Right lobe of liver (tissue), 6 donors: ENCODE measurements at regions not wholly inside any gene's neighbourhood (a gene's known extent, or its start where the extent isn't known, plus 50 kb on each side); places are given as distances from the start of the nearest gene placed in this dataset.

Experiments used
- ATAC-seq, 4 donors: fragments of 200-7000 bp; cut with Tn5 transposase; one replicate each; pipeline ENCODE4 v1.9.1; 2020; ENCODE audit warnings: mild to moderate bottlenecking in 4 of 4, moderate library complexity in 4 of 4
- DNase-seq, 3 donors: peaks; one replicate each; pipeline ENCODE4 v3.0.0-alpha.2; 2020
- H3K27ac ChIP-seq, 3 donors: fragments of 200-600 bp; one replicate each; pipeline ENCODE4 v1.8.0; 2022
- H3K27me3 ChIP-seq, 2 donors: fragments of 200-600 bp; one replicate each; pipeline ENCODE4 v1.8.0; 2022
- H3K36me3 ChIP-seq, 4 donors: fragments of 200-600 bp; sonication (generic) in 1 of 4; one replicate each; pipeline versions ENCODE4 v1.5.1 to v1.8.0; 2017 to 2022; ENCODE audit warnings: control low read depth in 1 of 4
- H3K4me1 ChIP-seq, 4 donors: fragments of 200-600 bp; sonication (generic) in 1 of 4; one replicate each; pipeline versions ENCODE4 v1.5.1 to v1.8.0; 2017 to 2022; ENCODE audit warnings: control low read depth in 1 of 4
- H3K4me3 ChIP-seq, 3 donors: fragments of 200-600 bp; one replicate each; pipeline ENCODE4 v1.8.0; 2022
- H3K9me3 ChIP-seq, 4 donors: fragments of 200-600 bp; sonication (generic) in 1 of 4; one replicate each; pipeline versions ENCODE4 v1.5.1 to v1.8.0; 2017 to 2022; ENCODE audit warnings: control low read depth in 1 of 4
- CTCF ChIP-seq, 4 donors: fragments of 200-600 bp in 3 of 4; fragments of 450-650 bp in 1 of 4; IDR thresholded peaks; one replicate each; pipeline versions ENCODE4 v1.5.1 to v1.8.0; 2016 to 2022; ENCODE audit warnings: antibody characterized with exemption in 4 of 4, mild to moderate bottlenecking in 2 of 4
- POLR2A ChIP-seq: fragments of 450-650 bp; IDR thresholded peaks from one replicate; pipeline ENCODE4 v1.6.1; 2017; ENCODE audit warnings: antibody characterized with exemption, mild to moderate bottlenecking
- WGBS: methylation state at CpG from one replicate; pipeline ENCODE4 v1.1.6; 2018; ENCODE audit warnings: low coverage, low lambda C conversion rate; ENCODE audit not compliant: insufficient coverage; ENCODE audit errors: missing lambda C conversion rate; 5-methylcytosine and 5-hydroxymethylcytosine counted together
- intact Hi-C, 2 donors: fragments of 100-400 bp; cut with DNase I; formaldehyde crosslinking; loops; one replicate each; pipeline versions ENCODE4 v1.11.2 to v1.14.1; 2022
- donor health status: DM: no; HTN: yes; CAD: no.
- donor health status: DM: no; HTN: no; CAD: no.
- donor health status: DM: no; HTN: no; CAD: no.
- donor health status: DM: no; HTN: yes; CAD: no.
- donor health status: DM: no; HTN: yes; CAD: no.

DNA sequence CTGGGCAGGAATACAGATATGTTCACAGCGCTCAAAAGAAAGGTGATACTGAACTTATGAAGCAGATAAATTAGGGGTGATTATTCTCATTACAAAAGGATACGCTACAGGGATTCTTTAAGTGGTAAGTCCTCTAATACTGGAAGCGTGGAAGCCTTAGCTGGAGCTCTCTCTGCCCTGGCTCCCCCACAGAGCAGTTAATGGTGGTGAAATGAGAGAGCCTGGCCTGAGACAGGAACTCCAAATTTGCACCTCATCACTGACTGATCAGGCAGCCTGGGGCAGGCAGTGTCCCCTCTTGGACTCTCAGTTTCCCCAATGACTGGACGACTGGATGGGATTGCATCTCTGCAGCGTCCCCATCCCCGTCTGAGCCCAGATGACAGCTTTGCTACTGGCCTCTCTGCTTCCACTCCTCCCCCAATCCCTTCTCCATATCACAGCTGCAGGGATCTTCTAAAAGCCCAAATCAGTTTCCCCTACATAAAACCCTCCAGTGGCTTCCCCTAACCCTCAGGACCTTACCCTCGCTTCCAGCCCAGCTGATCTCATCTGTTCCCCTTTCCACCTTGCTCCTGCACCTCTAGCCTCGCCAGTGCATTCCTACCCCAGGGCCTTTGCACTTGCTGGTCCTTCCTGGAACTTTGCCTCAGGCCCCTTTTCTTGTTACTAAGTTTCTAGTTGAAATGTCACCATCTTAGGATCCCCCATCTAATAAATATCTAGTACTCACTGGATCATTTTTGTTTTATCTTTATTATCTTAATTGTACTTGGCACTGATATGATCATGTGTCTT, 171.7 kb upstream of the LHX5 start:
- 24% methylated on average over 8 of the region's 8 CpGs for WGBS
- no peaks in the 10 kb centered on the region for H3K36me3 ChIP-seq
- no peak for ATAC-seq
- DNase-seq = no peak
- no peaks in the 10 kb centered on the region for H3K4me1 ChIP-seq
- no peak overlapping the region for H3K4me3 ChIP-seq
- H3K27ac ChIP-seq = no peak overlapping the region
- no peaks in the 10 kb centered on the region for H3K27me3 ChIP-seq
- TF ChIP-seq CTCF (IDR thresholded peaks at IDR 0.05) (no peak), POLR2A (no peak)
- intact Hi-C loops = no loop called here
- no peaks in the 10 kb centered on the region for H3K9me3 ChIP-seq

DNA sequence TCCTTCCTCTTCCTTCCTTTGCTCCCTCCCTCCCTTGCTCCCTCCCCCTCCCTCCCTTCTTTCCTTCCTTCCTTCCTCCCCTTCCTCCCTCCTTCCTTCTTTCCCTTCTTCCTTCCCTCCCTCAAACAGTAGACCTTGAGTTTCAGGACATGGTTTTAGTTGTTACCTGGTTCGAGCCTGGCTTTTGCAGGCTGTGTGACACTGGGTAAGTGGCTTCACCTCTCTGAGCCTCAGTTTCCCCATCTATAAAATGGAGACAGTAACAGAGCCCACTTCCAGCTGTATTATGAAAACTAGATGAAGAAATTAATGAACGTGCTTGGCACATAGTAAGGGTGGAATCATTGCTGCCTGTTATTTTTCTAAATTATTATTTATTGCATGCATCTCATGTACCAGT, 171.0 kb upstream of the LHX5 start:
- no peak overlapping the region for H3K4me3 ChIP-seq
- H3K27ac ChIP-seq = no peak overlapping the region
- TF ChIP-seq CTCF (IDR thresholded peaks at IDR 0.05) = no peak
- TF ChIP-seq POLR2A = no peak
- 32% methylated on average over 2 of the region's 2 CpGs for WGBS
- intact Hi-C loops = no loop called here
- ATAC-seq (no peak), DNase-seq (no peak)
- H3K27me3 ChIP-seq = no peaks in the 10 kb centered on the region
- H3K4me1 ChIP-seq = no peaks in the 10 kb centered on the region
- H3K9me3 ChIP-seq = no peaks in the 10 kb centered on the region
- H3K36me3 ChIP-seq = no peaks in the 10 kb centered on the region

- no peaks in the 10 kb centered on the region for H3K27me3 ChIP-seq
- ATAC-seq (no peak), DNase-seq (no peak)
- no peak overlapping the region for H3K4me3 ChIP-seq
- no peaks in the 10 kb centered on the region for H3K4me1 ChIP-seq
- WGBS = 64% methylated on average over 3 of the region's 3 CpGs
- no peaks in the 10 kb centered on the region for H3K36me3 ChIP-seq
- no peak for TF ChIP-seq POLR2A
- TF ChIP-seq CTCF (IDR thresholded peaks at IDR 0.05) = no peak
- H3K9me3 ChIP-seq = no peaks in the 10 kb centered on the region
- no peak overlapping the region for H3K27ac ChIP-seq
- intact Hi-C loops = no loop called here
These were observed 170.5 kb upstream of the LHX5 start for GRCh38 chr12:113642216-113642615.

- Histone ChIP-seq H3K9me3 (no peaks in the 10 kb centered on the region), H3K4me1 (no peaks in the 10 kb centered on the region), H3K4me3 (no peak overlapping the region), H3K27ac (no peak overlapping the region), H3K36me3 (no peaks in the 10 kb centered on the region), H3K27me3 (no peaks in the 10 kb centered on the region)
- ATAC-seq (no peak), DNase-seq (no peak)
- intact Hi-C loops = no loop called here
- TF ChIP-seq CTCF (IDR thresholded peaks at IDR 0.05) (no peak), POLR2A (no peak)
- 11% methylated on average over 11 of the region's 11 CpGs for WGBS
These were observed 169.9 kb upstream of the LHX5 start for GRCh38 chr12:113641426-113642030.
